ENCODE measurements at regions not wholly inside any gene's neighbourhood (a gene's known extent, or its start where the extent isn't known, plus 50 kb on each side); places are given as distances from the start of the nearest gene placed in this dataset.

GRCh38 chr5:2840372-2840915, 89.0 kb upstream of the IRX2 start:
- TF ChIP-seq POLR2AphosphoS5 (IDR thresholded peaks at IDR 0.05) (no peak), EP300 (IDR thresholded peaks at IDR 0.05) (no peak)
